Lower leg skin (tissue), 3 donors: ENCODE measurements at regions not wholly inside any gene's neighbourhood (a gene's known extent, or its start where the extent isn't known, plus 50 kb on each side); places are given as distances from the start of the nearest gene placed in this dataset.

ENCODE experiments used
- POLR2A ChIP-seq, 2 donors: fragments of 450-650 bp; IDR thresholded peaks; one replicate each; pipeline ENCODE4 v1.6.1; 2016 to 2017; ENCODE audit warnings: antibody characterized with exemption in 2 of 2, mild to moderate bottlenecking in 1 of 2, moderate library complexity in 1 of 2
- TF ChIP-seq, protein P1 (sequence below), 3 donors: fragments of 450-650 bp; IDR thresholded peaks; one replicate each; pipeline ENCODE4 v1.5.1; 2016; ENCODE audit warnings: antibody characterized with exemption in 3 of 3, mild to moderate bottlenecking in 3 of 3, moderate library complexity in 2 of 3

DNA sequence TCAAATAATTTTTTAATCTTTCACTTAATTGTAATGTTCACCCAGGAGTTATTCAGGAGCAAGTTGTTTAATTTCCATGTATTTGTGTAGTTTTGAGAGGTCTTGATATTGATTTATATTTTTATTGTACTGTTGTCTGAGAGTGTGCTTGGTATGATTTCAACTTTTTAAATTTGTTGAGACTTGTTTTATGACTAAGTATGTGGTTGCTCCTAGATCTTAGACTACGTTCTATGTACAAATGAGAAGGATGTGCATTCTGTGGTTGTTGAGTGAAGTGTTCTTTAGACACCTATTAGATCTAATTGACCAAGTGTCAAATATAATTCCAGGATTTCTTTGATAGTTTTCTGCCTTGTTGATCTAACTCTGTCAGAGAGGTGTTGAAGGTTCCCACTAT lies 353.3 kb upstream of the GNPDA2 start:
- TF ChIP-seq, protein P1, sequence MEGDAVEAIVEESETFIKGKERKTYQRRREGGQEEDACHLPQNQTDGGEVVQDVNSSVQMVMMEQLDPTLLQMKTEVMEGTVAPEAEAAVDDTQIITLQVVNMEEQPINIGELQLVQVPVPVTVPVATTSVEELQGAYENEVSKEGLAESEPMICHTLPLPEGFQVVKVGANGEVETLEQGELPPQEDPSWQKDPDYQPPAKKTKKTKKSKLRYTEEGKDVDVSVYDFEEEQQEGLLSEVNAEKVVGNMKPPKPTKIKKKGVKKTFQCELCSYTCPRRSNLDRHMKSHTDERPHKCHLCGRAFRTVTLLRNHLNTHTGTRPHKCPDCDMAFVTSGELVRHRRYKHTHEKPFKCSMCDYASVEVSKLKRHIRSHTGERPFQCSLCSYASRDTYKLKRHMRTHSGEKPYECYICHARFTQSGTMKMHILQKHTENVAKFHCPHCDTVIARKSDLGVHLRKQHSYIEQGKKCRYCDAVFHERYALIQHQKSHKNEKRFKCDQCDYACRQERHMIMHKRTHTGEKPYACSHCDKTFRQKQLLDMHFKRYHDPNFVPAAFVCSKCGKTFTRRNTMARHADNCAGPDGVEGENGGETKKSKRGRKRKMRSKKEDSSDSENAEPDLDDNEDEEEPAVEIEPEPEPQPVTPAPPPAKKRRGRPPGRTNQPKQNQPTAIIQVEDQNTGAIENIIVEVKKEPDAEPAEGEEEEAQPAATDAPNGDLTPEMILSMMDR (IDR thresholded peaks at IDR 0.05): no peak
- TF ChIP-seq POLR2A (IDR thresholded peaks at IDR 0.05): no peak
